GM12865 (cell line): ENCODE measurements at regions not wholly inside any gene's neighbourhood (a gene's known extent, or its start where the extent isn't known, plus 50 kb on each side); places are given as distances from the start of the nearest gene placed in this dataset.

Experiments used
- DNase-seq: peaks from one replicate; pipeline ENCODE4 v3.0.0; 2010; ENCODE audit warnings: low read depth
- H3K4me3 ChIP-seq: 2 replicates; pipeline ENCODE4 v1.5.1; 2011; ENCODE audit warnings: mild to moderate bottlenecking, low read depth, low read length, control low read depth
- CTCF ChIP-seq: IDR thresholded peaks from 2 replicates; pipeline ENCODE4 v1.5.1; 2011; ENCODE audit warnings: low read length, control low read depth, low read depth, inconsistent platforms; ENCODE audit not compliant: insufficient read depth; ENCODE audit errors: missing control alignments

- no peak overlapping the region for H3K4me3 ChIP-seq
- DNase-seq, result no peak
These were observed 98.9 kb upstream of the WAC start for GRCh38 chr10:28434063-28434462.

GRCh38 chr10:28442403-28442802, 90.5 kb upstream of the WAC start:
- H3K4me3 ChIP-seq, result no peak overlapping the region
- no peak for TF ChIP-seq CTCF
- DNase-seq, result no peak

More at GRCh38 chr10:28434063-28434462, 98.9 kb upstream of the WAC start:
- TF ChIP-seq CTCF, result no peak

DNA sequence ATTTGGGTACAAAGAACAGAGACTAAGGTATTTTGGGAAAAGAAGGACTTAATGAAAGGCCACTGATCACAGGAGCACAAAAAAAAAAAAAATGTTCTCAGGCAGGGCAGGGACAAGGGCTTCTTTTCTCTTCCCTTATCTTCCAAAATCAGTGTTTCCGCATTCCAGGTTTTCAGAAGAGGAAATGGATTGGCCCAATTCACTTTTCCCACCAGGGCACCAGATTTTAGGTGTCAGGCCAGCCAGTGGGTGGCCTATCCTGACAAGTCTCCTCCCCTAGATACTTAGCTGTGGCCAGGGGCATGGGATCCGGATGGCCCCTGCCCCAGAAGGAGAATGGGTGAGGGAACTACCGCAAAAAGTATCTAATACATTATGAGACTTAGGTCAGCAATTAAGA, 88.9 kb upstream of the WAC start:
- no peak for TF ChIP-seq CTCF
- no peak overlapping the region for H3K4me3 ChIP-seq
- no peak for DNase-seq

DNA sequence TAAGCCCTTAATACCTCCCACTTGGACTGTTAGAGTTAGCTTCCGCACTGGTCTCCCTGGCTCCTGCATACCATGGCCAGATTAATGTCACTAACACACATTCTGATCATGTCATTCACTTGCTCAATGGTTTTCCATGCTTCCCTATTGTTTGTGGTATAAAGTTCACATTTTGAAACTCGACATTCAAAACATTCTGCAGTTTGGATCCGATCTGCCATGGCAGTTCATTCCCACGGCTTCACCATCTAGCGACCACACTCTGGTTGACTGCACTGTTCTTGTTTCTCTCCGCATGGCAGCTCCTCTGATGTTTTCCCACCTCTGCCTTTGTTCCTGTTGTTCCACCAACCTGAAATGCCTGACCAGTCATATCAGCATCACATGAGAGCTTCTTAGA, 87.4 kb upstream of the WAC start:
- no peak overlapping the region for H3K4me3 ChIP-seq
- TF ChIP-seq CTCF, result no peak
- DNase-seq, result no peak

DNA sequence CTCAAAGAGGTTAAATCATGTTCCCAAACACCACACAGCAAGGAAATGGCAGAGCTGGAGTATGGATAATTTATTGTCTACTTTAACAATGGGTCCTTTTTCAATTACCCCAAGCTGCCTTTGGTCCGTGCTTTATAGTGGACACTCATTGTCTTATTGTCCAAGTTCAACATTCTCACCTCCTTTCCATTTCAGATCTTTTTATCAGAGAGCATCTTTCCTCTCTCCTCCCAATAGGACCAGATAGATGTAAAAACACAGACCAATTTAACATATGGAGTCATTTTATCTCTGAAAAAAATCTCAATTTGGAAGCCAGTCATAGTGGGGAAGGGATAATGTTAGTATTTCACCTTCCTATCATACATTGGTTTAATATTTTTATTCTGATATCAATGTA, 83.5 kb upstream of the WAC start:
- TF ChIP-seq CTCF, result no peak
- no peak overlapping the region for H3K4me3 ChIP-seq
- no peak for DNase-seq

- no peak for TF ChIP-seq CTCF
- DNase-seq, result no peak
- H3K4me3 ChIP-seq, result no peak overlapping the region
These were observed 83.0 kb upstream of the WAC start for GRCh38 chr10:28449926-28450325.

DNA sequence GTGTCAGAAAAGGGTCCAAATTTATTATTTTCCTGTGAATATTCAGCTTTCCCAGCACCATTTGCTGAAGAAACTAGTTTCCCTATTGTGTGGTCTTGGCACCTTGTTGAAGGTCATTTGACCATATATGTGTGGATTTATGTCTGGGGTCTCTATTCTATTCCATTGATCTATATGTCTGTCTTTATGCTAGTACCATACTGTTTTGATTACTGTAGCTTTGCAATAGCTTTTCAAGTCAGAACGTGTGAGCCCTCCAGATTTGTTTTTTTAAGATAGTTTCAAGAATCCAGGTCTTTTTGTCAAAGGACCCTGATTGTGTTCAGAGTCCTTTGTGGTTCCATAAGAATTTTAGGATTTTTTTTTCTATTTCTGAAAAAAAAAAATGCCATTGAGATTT, 79.0 kb upstream of the WAC start:
- TF ChIP-seq CTCF, result no peak
- no peak for DNase-seq
- no peak overlapping the region for H3K4me3 ChIP-seq
